Astrocyte (in vitro differentiated cells and primary cell): ENCODE measurements at regions not wholly inside any gene's neighbourhood (a gene's known extent, or its start where the extent isn't known, plus 50 kb on each side); places are given as distances from the start of the nearest gene placed in this dataset.

Experiments
- CTCF ChIP-seq: IDR thresholded peaks from 2 replicates; pipeline ENCODE4 v1.5.1; 2011; ENCODE audit warnings: low read depth, mild to moderate bottlenecking, inconsistent platforms, low read length, moderate library complexity; ENCODE audit not compliant: insufficient read depth
- EZH2 ChIP-seq: IDR thresholded peaks from 2 replicates; pipeline ENCODE4 v1.6.1; 2012; ENCODE audit warnings: mild to moderate bottlenecking, low read length, inconsistent platforms; ENCODE audit not compliant: insufficient read depth

DNA sequence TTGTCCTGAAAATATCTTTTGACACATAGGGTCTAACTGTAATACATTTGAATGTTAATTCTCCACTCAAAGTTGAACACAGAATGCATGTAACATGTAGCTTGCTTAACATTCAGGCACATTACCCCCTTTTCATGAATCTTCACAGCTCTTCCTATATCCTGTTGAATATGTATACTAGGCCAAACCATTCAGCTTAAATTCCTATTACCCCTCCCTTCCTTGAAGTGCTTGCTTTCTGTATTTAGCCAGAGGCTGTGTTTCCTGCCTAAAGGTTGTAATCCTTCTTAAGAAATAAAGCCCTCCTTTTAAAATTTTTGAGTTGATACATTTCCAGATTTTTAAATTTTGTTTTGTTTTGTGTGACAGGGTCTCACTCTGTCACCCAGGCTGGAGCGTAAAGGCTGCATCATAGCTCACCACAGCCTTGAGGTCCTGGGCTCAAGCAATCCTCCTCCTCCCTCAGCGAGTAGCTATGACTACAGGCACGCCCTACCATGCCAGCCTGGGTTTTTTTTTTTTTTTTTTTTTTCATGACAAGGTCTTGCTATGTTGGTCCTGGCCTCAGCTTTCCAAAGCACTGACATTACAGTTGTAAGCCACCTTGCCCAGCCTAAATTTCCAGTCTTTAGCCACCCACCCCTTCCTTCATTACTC is 357.6 kb downstream of the DSC3 start:
- TF ChIP-seq CTCF (no peak), EZH2 (no peak)
